HCT116 (cell line): ENCODE measurements at regions not wholly inside any gene's neighbourhood (a gene's known extent, or its start where the extent isn't known, plus 50 kb on each side); places are given as distances from the start of the nearest gene placed in this dataset.

Source experiments
- ATAC-seq: fragments of 200-7000 bp; cut with Tn5 transposase; 2 replicates; pipeline ENCODE4 v1.9.1; 2020; ENCODE audit warnings: mild to moderate bottlenecking, moderate library complexity
- BruUV-seq: library from RNA; stranded (reverse); fragments of 400-500 nt; replicated peaks from 2 replicates; lab custom pipeline; 2021; lab: Mats Ljungman, UMichigan
- CTCF ChIA-PET: fragments of 300-600 bp; sonication (Branson Sonifier 250); formaldehyde crosslinking; loops from one replicate; lab custom pipeline; 2021; ENCODE audit warnings: antibody characterized with exemption; lab: Charles Lee
- POLR2A ChIA-PET: fragments of 300-600, 350-600 bp; sonication (Branson Sonifier 250); formaldehyde crosslinking; loops from one replicate; lab custom pipeline; 2021; ENCODE audit warnings: antibody characterized with exemption; lab: Charles Lee
- RAD21 ChIA-PET, 2 experiments: fragments of 300-600 bp; sonication (Branson Sonifier 250); formaldehyde crosslinking; loops; one replicate each; lab custom pipeline; 2023; ENCODE audit warnings: low total read pairs in 2 of 2; ENCODE audit not compliant: uncharacterized antibody in 2 of 2, unreplicated experiment in 2 of 2, low non-redundant PET in 1 of 2; lab: Charles Lee
- DNase-seq: peaks from one replicate; pipeline ENCODE4 v3.0.0-alpha.2; 2010; ENCODE audit warnings: low read depth, low spot score
- H2AFZ ChIP-seq: fragments of 200-600 bp; shearing (Covaris generic), sonication (generic); 2 replicates; pipeline ENCODE4 v1.6.1; 2017; ENCODE audit warnings: low read depth, mixed run types, mixed read lengths, antibody characterized with exemption, low read length; ENCODE audit not compliant: poor library complexity, severe bottlenecking
- H3K27ac ChIP-seq: 2 replicates; pipeline ENCODE4 v1.5.1; 2012; ENCODE audit warnings: low read depth, low read length
- H3K27me3 ChIP-seq: fragments of 200-600 bp; sonication (generic); 2 replicates; pipeline ENCODE4 v1.6.1; 2016; ENCODE audit warnings: mixed run types, low read length, mixed read lengths; ENCODE audit not compliant: insufficient read depth
- H3K36me3 ChIP-seq, 2 experiments: fragments of 200-500 bp in 1 of 2; fragments of 200-600 bp in 1 of 2; sonication (Bioruptor generic) in 1 of 2; sonication (generic) in 1 of 2; 2 replicates each; pipeline versions ENCODE4 v1.5.1 to v1.6.1; 2014 to 2016; ENCODE audit warnings: low read length in 2 of 2, inconsistent platforms in 1 of 2, mixed read lengths in 1 of 2, mixed run types in 1 of 2; ENCODE audit not compliant: insufficient read depth in 2 of 2, control insufficient read depth in 1 of 2
- H3K4me1 ChIP-seq, 2 experiments: fragments of 200-600 bp in 1 of 2; sonication (generic) in 1 of 2; 2 replicates each; pipeline versions ENCODE4 v1.5.1 to v1.6.1; 2012 to 2017; ENCODE audit warnings: low read length in 2 of 2, inconsistent platforms in 1 of 2, mild to moderate bottlenecking in 1 of 2, mixed read lengths in 1 of 2, mixed run types in 1 of 2, moderate library complexity in 1 of 2; ENCODE audit not compliant: insufficient read depth in 2 of 2, control insufficient read depth in 1 of 2
- H3K4me2 ChIP-seq: fragments of 200-600 bp; sonication (generic); 2 replicates; pipeline ENCODE4 v1.6.1; 2017; ENCODE audit warnings: mixed run types, low read length, mixed read lengths
- H3K4me3 ChIP-seq, 2 experiments: fragments of 200-600 bp in 1 of 2; sonication (generic) in 1 of 2; replicated peaks in 1 of 2; 2 replicates each; pipeline ENCODE4 v1.5.1; 2011 to 2016; ENCODE audit warnings: low read length in 2 of 2, control low read depth in 1 of 2, low read depth in 1 of 2, mild to moderate bottlenecking in 1 of 2, mixed read lengths in 1 of 2, mixed run types in 1 of 2
- H3K79me2 ChIP-seq: fragments of 200-600 bp; sonication (generic); 2 replicates; pipeline ENCODE4 v1.6.1; 2017; ENCODE audit warnings: mild to moderate bottlenecking, mixed run types, low read length, moderate library complexity, mixed read lengths; ENCODE audit not compliant: insufficient read depth
- H3K9ac ChIP-seq: fragments of 200-600 bp; sonication (generic); 2 replicates; pipeline ENCODE4 v1.6.1; 2016; ENCODE audit warnings: low read length, mixed read lengths
- H3K9me2 ChIP-seq: fragments of 200-600 bp; sonication (generic), shearing (Covaris generic); 2 replicates; pipeline ENCODE4 v1.6.1; 2017; ENCODE audit warnings: mixed run types, mild to moderate bottlenecking, moderate library complexity; ENCODE audit not compliant: insufficient read depth
- H3K9me3 ChIP-seq, 2 experiments: fragments of 200-500 bp in 1 of 2; fragments of 200-600 bp in 1 of 2; sonication (Bioruptor generic) in 1 of 2; sonication (generic) in 1 of 2; 2 replicates each; pipeline ENCODE4 v1.6.1; 2014 to 2017; ENCODE audit warnings: low read length in 2 of 2, mixed read lengths in 2 of 2, inconsistent platforms in 1 of 2, low read depth in 1 of 2, mild to moderate bottlenecking in 1 of 2, mixed run types in 1 of 2, moderate library complexity in 1 of 2; ENCODE audit not compliant: control insufficient read depth in 1 of 2, insufficient read depth in 1 of 2
- H4K20me1 ChIP-seq: fragments of 200-600 bp; sonication (generic), shearing (Covaris generic); 2 replicates; pipeline ENCODE4 v1.6.1; 2017; ENCODE audit warnings: mixed run types, mild to moderate bottlenecking, moderate library complexity; ENCODE audit not compliant: insufficient read depth
- CBX3 ChIP-seq: IDR thresholded peaks from 2 replicates; pipeline ENCODE4 v1.6.1; 2012; ENCODE audit warnings: low read depth
- EZH2phosphoT487 ChIP-seq: fragments of 200-600 bp; IDR thresholded peaks from 2 replicates; pipeline ENCODE4 v1.6.1; 2018; ENCODE audit warnings: antibody characterized with exemption, borderline replicate concordance
- MAX ChIP-seq: IDR thresholded peaks from 2 replicates; pipeline ENCODE4 v1.6.1; 2012
- POLR2A ChIP-seq: IDR thresholded peaks from 2 replicates; pipeline ENCODE4 v1.7.0; 2011; ENCODE audit warnings: borderline replicate concordance; ENCODE audit not compliant: insufficient read depth, insufficient read length; ENCODE audit errors: extremely low read depth
- POLR2AphosphoS5 ChIP-seq: IDR thresholded peaks from 2 replicates; pipeline ENCODE4 v1.6.1; 2011; ENCODE audit warnings: mild to moderate bottlenecking, low read depth, low read length, moderate library complexity
- RAD21 ChIP-seq: IDR thresholded peaks from 2 replicates; pipeline ENCODE4 v1.6.1; 2012; ENCODE audit warnings: low read depth, mild to moderate bottlenecking
- ZBTB33 ChIP-seq: IDR thresholded peaks from 2 replicates; pipeline ENCODE4 v1.6.1; 2011; ENCODE audit warnings: mild to moderate bottlenecking, low read length, moderate library complexity; ENCODE audit not compliant: insufficient replicate concordance; ENCODE audit errors: extremely low read depth
- ZFX ChIP-seq: fragments of 450-650 bp; IDR thresholded peaks from 2 replicates; pipeline ENCODE4 v1.6.1; 2017
- ZNF274 ChIP-seq: fragments of 200-500 bp; sonication (Bioruptor generic); IDR thresholded peaks from 2 replicates; pipeline ENCODE4 v1.6.1; 2014; ENCODE audit warnings: mild to moderate bottlenecking, low read depth, low read length, inconsistent platforms
- intact Hi-C: fragments of 100-400 bp; cut with micrococcal nuclease; formaldehyde crosslinking; loops from 2 replicates; pipeline ENCODE4 v1.10.0; 2022

GRCh38 chr2:71778514-71778913, 325.2 kb downstream of the DYSF start:
- BruUV-seq, result no TSS peak
- no peak overlapping the region for H2AFZ ChIP-seq
- no peak overlapping the region for H3K4me2 ChIP-seq
- ChIA-PET POLR2A (no interaction called here), CTCF (interaction anchor here (0.8 to 0.9 kb wide), 2 partner anchors 17 to 20 kb away, joined by 3 to 6 read pairs; no protein-coding TSS in a partner anchor), RAD21 (interaction anchor here (0.8 kb wide), 2 partner anchors 21 to 229 kb away, joined by 3 read pairs; no protein-coding TSS in a partner anchor)
- H3K27me3 ChIP-seq, result no peaks in the 10 kb centered on the region
- H3K36me3 ChIP-seq, result no peaks in the 10 kb centered on the region
- no peaks in the 10 kb centered on the region for H4K20me1 ChIP-seq
- peaks cover 0 to 8% of the 10 kb centered on the region in 2 experiments; a peak in 2 of 4 replicates for H3K4me1 ChIP-seq
- H3K79me2 ChIP-seq, result no peaks in the 10 kb centered on the region
- ATAC-seq (no peak), DNase-seq (no peak)
- no peak overlapping the region for H3K9ac ChIP-seq
- no peaks in the 10 kb centered on the region for H3K9me3 ChIP-seq
- no peak overlapping the region for H3K4me3 ChIP-seq
- TF ChIP-seq POLR2AphosphoS5, result no peak
- no peaks in the 10 kb centered on the region for H3K9me2 ChIP-seq
- intact Hi-C loops, result no loop called here
- no peak overlapping the region for H3K27ac ChIP-seq

- no peak for TF ChIP-seq CBX3
- TF ChIP-seq EZH2phosphoT487, result no peak
- no peak for TF ChIP-seq RAD21
- TF ChIP-seq ZNF274, result no peak
- TF ChIP-seq POLR2A, result no peak
- TF ChIP-seq ZFX, result no peak
- no peak for TF ChIP-seq ZBTB33
- no peak for TF ChIP-seq MAX
- peaks cover 0 to 2% of the 10 kb centered on the region in 2 experiments; a peak in 1 of 4 replicates for H3K4me1 ChIP-seq
- no peak overlapping the region for H3K4me2 ChIP-seq
- H3K9me3 ChIP-seq, result no peaks in the 10 kb centered on the region
- no peaks in the 10 kb centered on the region for H3K27me3 ChIP-seq
- ChIA-PET POLR2A (no interaction called here), RAD21 (no interaction called here), CTCF (interaction anchor here (0.8 kb wide), 1 partner anchor 18 kb away, joined by 3 read pairs; no protein-coding TSS in a partner anchor)
- no peak overlapping the region for H3K9ac ChIP-seq
- H2AFZ ChIP-seq, result no peak overlapping the region
- ATAC-seq (no peak), DNase-seq (no peak)
- intact Hi-C loops, result no loop called here
- H3K79me2 ChIP-seq, result no peaks in the 10 kb centered on the region
- H3K4me3 ChIP-seq, result no peak overlapping the region
- H4K20me1 ChIP-seq, result no peaks in the 10 kb centered on the region
- no peaks in the 10 kb centered on the region for H3K36me3 ChIP-seq
- no peaks in the 10 kb centered on the region for H3K9me2 ChIP-seq
- no peak overlapping the region for H3K27ac ChIP-seq
- BruUV-seq, result no TSS peak
Observed at GRCh38 chr2:71777946-71778345, 324.6 kb downstream of the DYSF start.
